Panc1 (cell line): ENCODE measurements at regions not wholly inside any gene's neighbourhood (a gene's known extent, or its start where the extent isn't known, plus 50 kb on each side); places are given as distances from the start of the nearest gene placed in this dataset.

Experiments used
- ATAC-seq: fragments of 200-7000 bp; cut with Tn5 transposase; 2 replicates; pipeline ENCODE4 v1.9.1; 2020; ENCODE audit warnings: mild to moderate bottlenecking, moderate library complexity
- BruUV-seq: library from RNA; stranded (reverse); fragments of 400-500 nt; replicated peaks from 2 replicates; lab custom pipeline; 2021; lab: Mats Ljungman, UMichigan
- CTCF ChIA-PET: fragments of 300-600 bp; sonication (Branson Sonifier 250); formaldehyde crosslinking; loops from one replicate; lab custom pipeline; 2022; ENCODE audit warnings: antibody characterized with exemption; lab: Charles Lee
- POLR2A ChIA-PET: fragments of 300-600 bp; sonication (Branson Sonifier 250); formaldehyde crosslinking; loops from one replicate; lab custom pipeline; 2022; ENCODE audit warnings: antibody characterized with exemption; lab: Charles Lee
- DNase-seq: peaks from one replicate; pipeline ENCODE4 v3.0.0-alpha.2; 2010; ENCODE audit warnings: low read depth, low spot score
- H3K27ac ChIP-seq: 2 replicates; pipeline ENCODE4 v1.5.1; 2011; ENCODE audit warnings: mild to moderate bottlenecking, low read length, inconsistent platforms
- H3K27me3 ChIP-seq: fragments of 200-500 bp; sonication (Bioruptor generic); 2 replicates; pipeline ENCODE4 v1.6.0; 2014; ENCODE audit warnings: low read length, inconsistent platforms; ENCODE audit not compliant: control insufficient read depth, insufficient read depth
- H3K36me3 ChIP-seq: fragments of 200-500 bp; sonication (Bioruptor generic); 2 replicates; pipeline ENCODE4 v1.5.1; 2014; ENCODE audit warnings: inconsistent platforms, mild to moderate bottlenecking, low read length, moderate library complexity; ENCODE audit not compliant: control insufficient read depth, insufficient read depth
- H3K4me1 ChIP-seq: 2 replicates; pipeline ENCODE4 v1.5.1; 2011; ENCODE audit warnings: inconsistent platforms, mild to moderate bottlenecking, low read length, moderate library complexity; ENCODE audit not compliant: control insufficient read depth, insufficient read depth
- H3K4me3 ChIP-seq, 2 experiments: 2 replicates each; pipeline ENCODE4 v1.5.1; 2011 to 2012; ENCODE audit warnings: low read depth in 2 of 2, low read length in 2 of 2, mild to moderate bottlenecking in 2 of 2, inconsistent platforms in 1 of 2, moderate library complexity in 1 of 2
- H3K9me3 ChIP-seq: fragments of 200-500 bp; sonication (Bioruptor generic); 2 replicates; pipeline ENCODE4 v1.5.1; 2014; ENCODE audit warnings: low read depth, mild to moderate bottlenecking, inconsistent platforms, low read length, moderate library complexity; ENCODE audit not compliant: control insufficient read depth, insufficient read depth
- POLR2AphosphoS5 ChIP-seq: IDR thresholded peaks from 2 replicates; pipeline ENCODE4 v1.6.1; 2012; ENCODE audit warnings: mild to moderate bottlenecking, low read depth, low read length, moderate library complexity
- SIN3A ChIP-seq: IDR thresholded peaks from 2 replicates; pipeline ENCODE4 v1.6.1; 2012; ENCODE audit warnings: low read depth, mild to moderate bottlenecking, low read length, moderate library complexity, borderline replicate concordance; ENCODE audit not compliant: insufficient read depth
- TCF7L2 ChIP-seq: IDR thresholded peaks from 2 replicates; pipeline ENCODE4 v1.6.1; 2011; ENCODE audit warnings: mild to moderate bottlenecking, low read depth, low read length, inconsistent platforms
- in situ Hi-C: cut with HindIII; loops from 2 replicates; pipeline ENCODE4 v1.10.0; 2016; ENCODE audit warnings: low sequenced_read_pairs, low pct_unique_long_range_greater_than_20kb
- intact Hi-C: fragments of 100-400 bp; cut with micrococcal nuclease; formaldehyde crosslinking; loops from one replicate; pipeline ENCODE4 v1.10.0; 2022; ENCODE audit not compliant: unreplicated experiment
- TF ChIP-seq, protein P1 (sequence below), 2 experiments: IDR thresholded peaks; 2 replicates each; pipeline ENCODE4 v1.6.1; 2011 to 2012; ENCODE audit warnings: low read depth in 2 of 2, control low read depth in 1 of 2, low read length in 1 of 2, mild to moderate bottlenecking in 1 of 2, moderate library complexity in 1 of 2; ENCODE audit not compliant: insufficient read depth in 1 of 2
- TF ChIP-seq, protein P2 (sequence below): fragments of 450-650 bp; IDR thresholded peaks from 2 replicates; pipeline ENCODE4 v1.5.1; 2017; ENCODE audit warnings: mild to moderate bottlenecking

DNA sequence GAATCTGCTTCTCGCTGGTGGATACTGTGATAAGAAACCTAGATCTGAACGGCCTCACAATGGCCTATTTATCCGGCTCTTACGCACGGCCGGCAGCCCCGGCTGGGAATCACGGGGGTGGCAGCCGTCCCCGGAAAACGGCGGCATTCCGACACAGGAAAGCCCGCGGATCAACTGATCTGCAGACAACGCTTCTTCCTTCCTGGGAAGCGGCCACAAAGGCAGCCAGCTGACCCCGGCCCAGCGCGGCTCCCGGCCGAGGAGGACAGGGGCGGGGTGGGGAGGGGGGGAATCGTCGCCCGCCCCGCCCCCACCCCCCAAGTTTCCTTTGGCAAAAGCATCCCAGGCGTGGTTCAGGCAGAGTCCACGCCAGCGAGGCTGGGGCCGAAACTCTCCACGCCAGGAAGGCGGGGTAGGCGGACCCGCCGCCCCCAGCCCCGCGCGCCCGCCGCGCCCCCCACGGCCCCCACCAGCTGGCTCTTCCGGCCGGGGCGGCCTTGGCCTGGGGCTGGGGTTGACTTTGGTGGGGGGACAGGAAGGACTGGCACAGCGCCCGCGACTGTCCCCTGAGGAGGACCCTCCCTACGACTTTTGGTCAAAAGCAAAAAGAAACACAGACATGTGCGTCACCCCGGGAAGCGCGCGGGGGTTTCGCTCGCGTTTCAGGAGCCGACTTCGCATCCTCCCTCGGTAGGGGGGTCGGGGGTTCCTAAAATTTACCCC is 247.7 kb upstream of the ANKRD55 start:
- Histone ChIP-seq H3K4me1 (0 out of 2 replicates have a peak, but pooled peaks cover 2% of the 10 kb centered on the region), H3K4me3 (peak overlapping the region; percentile 37 to 64), H3K27me3 (0 out of 2 replicates have a peak, but pooled peaks cover 3% of the 10 kb centered on the region), H3K9me3 (no peaks in the 10 kb centered on the region), H3K36me3 (no peaks in the 10 kb centered on the region), H3K27ac (no peak overlapping the region)
- CTCF ChIA-PET = no interaction called here
- no peak for TF ChIP-seq POLR2AphosphoS5
- no peak for TF ChIP-seq SIN3A
- no peak for TF ChIP-seq TCF7L2
- TF ChIP-seq, protein P1, sequence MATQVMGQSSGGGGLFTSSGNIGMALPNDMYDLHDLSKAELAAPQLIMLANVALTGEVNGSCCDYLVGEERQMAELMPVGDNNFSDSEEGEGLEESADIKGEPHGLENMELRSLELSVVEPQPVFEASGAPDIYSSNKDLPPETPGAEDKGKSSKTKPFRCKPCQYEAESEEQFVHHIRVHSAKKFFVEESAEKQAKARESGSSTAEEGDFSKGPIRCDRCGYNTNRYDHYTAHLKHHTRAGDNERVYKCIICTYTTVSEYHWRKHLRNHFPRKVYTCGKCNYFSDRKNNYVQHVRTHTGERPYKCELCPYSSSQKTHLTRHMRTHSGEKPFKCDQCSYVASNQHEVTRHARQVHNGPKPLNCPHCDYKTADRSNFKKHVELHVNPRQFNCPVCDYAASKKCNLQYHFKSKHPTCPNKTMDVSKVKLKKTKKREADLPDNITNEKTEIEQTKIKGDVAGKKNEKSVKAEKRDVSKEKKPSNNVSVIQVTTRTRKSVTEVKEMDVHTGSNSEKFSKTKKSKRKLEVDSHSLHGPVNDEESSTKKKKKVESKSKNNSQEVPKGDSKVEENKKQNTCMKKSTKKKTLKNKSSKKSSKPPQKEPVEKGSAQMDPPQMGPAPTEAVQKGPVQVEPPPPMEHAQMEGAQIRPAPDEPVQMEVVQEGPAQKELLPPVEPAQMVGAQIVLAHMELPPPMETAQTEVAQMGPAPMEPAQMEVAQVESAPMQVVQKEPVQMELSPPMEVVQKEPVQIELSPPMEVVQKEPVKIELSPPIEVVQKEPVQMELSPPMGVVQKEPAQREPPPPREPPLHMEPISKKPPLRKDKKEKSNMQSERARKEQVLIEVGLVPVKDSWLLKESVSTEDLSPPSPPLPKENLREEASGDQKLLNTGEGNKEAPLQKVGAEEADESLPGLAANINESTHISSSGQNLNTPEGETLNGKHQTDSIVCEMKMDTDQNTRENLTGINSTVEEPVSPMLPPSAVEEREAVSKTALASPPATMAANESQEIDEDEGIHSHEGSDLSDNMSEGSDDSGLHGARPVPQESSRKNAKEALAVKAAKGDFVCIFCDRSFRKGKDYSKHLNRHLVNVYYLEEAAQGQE (IDR thresholded peaks at IDR 0.05; ENCODE audit: insufficient read depth in 1 of 2, low read depth in 2 of 2, low read length in 1 of 2) = no peak
- TF ChIP-seq, protein P2, sequence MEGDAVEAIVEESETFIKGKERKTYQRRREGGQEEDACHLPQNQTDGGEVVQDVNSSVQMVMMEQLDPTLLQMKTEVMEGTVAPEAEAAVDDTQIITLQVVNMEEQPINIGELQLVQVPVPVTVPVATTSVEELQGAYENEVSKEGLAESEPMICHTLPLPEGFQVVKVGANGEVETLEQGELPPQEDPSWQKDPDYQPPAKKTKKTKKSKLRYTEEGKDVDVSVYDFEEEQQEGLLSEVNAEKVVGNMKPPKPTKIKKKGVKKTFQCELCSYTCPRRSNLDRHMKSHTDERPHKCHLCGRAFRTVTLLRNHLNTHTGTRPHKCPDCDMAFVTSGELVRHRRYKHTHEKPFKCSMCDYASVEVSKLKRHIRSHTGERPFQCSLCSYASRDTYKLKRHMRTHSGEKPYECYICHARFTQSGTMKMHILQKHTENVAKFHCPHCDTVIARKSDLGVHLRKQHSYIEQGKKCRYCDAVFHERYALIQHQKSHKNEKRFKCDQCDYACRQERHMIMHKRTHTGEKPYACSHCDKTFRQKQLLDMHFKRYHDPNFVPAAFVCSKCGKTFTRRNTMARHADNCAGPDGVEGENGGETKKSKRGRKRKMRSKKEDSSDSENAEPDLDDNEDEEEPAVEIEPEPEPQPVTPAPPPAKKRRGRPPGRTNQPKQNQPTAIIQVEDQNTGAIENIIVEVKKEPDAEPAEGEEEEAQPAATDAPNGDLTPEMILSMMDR = no peak
- BruUV-seq = no TSS peak
- DNase-seq (no peak), ATAC-seq (peak; percentile 45)
- intact Hi-C loops = loop anchor here (10.0 kb wide), 1 partner anchor 334 kb away; the partner anchor contains the start of gene MAP3K1
- in situ Hi-C loops = no loop called here
- POLR2A ChIA-PET = no interaction called here

DNA sequence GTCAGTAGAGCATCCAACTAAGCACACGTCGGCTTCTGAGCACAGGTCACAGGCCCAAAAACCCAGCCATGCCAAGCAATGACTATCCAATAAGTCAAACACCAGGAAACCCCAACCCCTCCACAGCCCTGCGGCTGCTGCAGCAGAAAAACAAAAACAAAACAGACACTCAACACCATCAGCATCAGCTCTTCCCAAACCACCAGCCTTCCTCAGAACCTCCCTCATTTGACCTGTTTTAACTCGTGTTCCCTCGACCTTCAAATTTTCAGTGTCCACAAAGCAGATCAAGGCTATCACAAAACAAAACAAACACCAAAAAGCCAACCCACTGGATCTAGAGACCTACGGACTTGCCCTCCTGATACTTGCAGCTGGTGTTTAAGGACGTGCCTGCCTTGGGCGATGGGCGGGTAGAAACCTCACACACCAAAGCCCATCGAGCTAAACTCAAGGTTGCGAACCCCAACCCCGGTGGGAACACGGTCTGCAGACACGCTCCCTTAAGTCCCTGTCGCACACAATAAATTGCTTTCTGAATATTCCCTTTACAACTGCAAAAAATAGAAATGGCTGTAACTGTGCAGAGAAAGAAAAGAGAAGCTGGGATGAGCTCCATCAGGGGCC is 247.1 kb upstream of the ANKRD55 start:
- BruUV-seq = no TSS peak
- in situ Hi-C loops (no loop called here), intact Hi-C loops (loop anchor here (10.0 kb wide), 1 partner anchor 335 kb away; the partner anchor contains the start of gene MAP3K1)
- Histone ChIP-seq H3K36me3 (no peaks in the 10 kb centered on the region), H3K9me3 (no peaks in the 10 kb centered on the region), H3K27me3 (0 out of 2 replicates have a peak, but pooled peaks cover 3% of the 10 kb centered on the region), H3K27ac (no peak overlapping the region), H3K4me1 (0 out of 2 replicates have a peak, but pooled peaks cover 2% of the 10 kb centered on the region), H3K4me3 (peak overlapping the region; percentile 37 to 64)
- ChIA-PET CTCF (no interaction called here), POLR2A (no interaction called here)
- ATAC-seq (no peak), DNase-seq (no peak)
- TF ChIP-seq, protein P2 = no peak
- TF ChIP-seq, protein P1 (IDR thresholded peaks at IDR 0.05; ENCODE audit: insufficient read depth in 1 of 2, low read depth in 2 of 2, low read length in 1 of 2) = no peak
- no peak for TF ChIP-seq SIN3A
